Liver (tissue), 8 donors: ENCODE measurements at regions not wholly inside any gene's neighbourhood (a gene's known extent, or its start where the extent isn't known, plus 50 kb on each side); places are given as distances from the start of the nearest gene placed in this dataset.

Experiments used
- DNase-seq: peaks from one replicate; pipeline ENCODE4 v3.0.0-alpha.2; 2017; ENCODE audit warnings: low spot score
- H3K27ac ChIP-seq, 2 donors: one replicate each; pipeline ENCODE4 v1.7.0; 2013; ENCODE audit warnings: inconsistent platforms in 2 of 2, low read length in 2 of 2, control low read depth in 1 of 2, low read depth in 1 of 2, mild to moderate bottlenecking in 1 of 2
- H3K27me3 ChIP-seq, 4 donors: one replicate each; pipeline versions ENCODE4 v1.6.1 to v1.7.0; 2013; ENCODE audit warnings: low read length in 3 of 4, inconsistent platforms in 1 of 4, mild to moderate bottlenecking in 1 of 4, moderate library complexity in 1 of 4; ENCODE audit not compliant: control insufficient read depth in 4 of 4, insufficient read depth in 4 of 4
- H3K36me3 ChIP-seq, 4 donors: one replicate each; pipeline versions ENCODE4 v1.6.1 to v1.7.0; 2013; ENCODE audit warnings: low read length in 3 of 4, mild to moderate bottlenecking in 3 of 4, low read depth in 1 of 4, moderate library complexity in 1 of 4; ENCODE audit not compliant: control insufficient read depth in 4 of 4, insufficient read depth in 3 of 4
- H3K4me1 ChIP-seq, 4 donors: one replicate each; pipeline versions ENCODE4 v1.6.1 to v1.7.0; 2013; ENCODE audit warnings: low read length in 3 of 4, mild to moderate bottlenecking in 3 of 4, moderate library complexity in 1 of 4; ENCODE audit not compliant: control insufficient read depth in 4 of 4, insufficient read depth in 4 of 4
- H3K4me3 ChIP-seq, 3 donors: one replicate each; pipeline versions ENCODE4 v1.6.1 to v1.7.0; 2013; ENCODE audit warnings: low read length in 3 of 3, control low read depth in 1 of 3, low read depth in 1 of 3, mild to moderate bottlenecking in 1 of 3
- H3K9ac ChIP-seq, 2 donors: one replicate each; pipeline ENCODE4 v1.7.0; 2013; ENCODE audit warnings: low read length in 2 of 2, mild to moderate bottlenecking in 2 of 2, moderate library complexity in 2 of 2, control low read depth in 1 of 2, low read depth in 1 of 2
- H3K9me3 ChIP-seq, 4 donors: one replicate each; pipeline versions ENCODE4 v1.6.1 to v1.7.0; 2013; ENCODE audit warnings: low read length in 3 of 4; ENCODE audit not compliant: control insufficient read depth in 4 of 4
- EGR1 ChIP-seq, 2 donors: IDR thresholded peaks; 2 replicates each; pipeline ENCODE4 v1.6.1; 2016 to 2018; ENCODE audit warnings: antibody characterized with exemption in 2 of 2, low read depth in 2 of 2
- FOXA1 ChIP-seq: IDR thresholded peaks from 2 replicates; pipeline ENCODE4 v1.6.1; 2016; ENCODE audit warnings: antibody characterized with exemption
- FOXA2 ChIP-seq: IDR thresholded peaks from 2 replicates; pipeline ENCODE4 v1.6.1; 2016; ENCODE audit warnings: antibody characterized with exemption
- GABPA ChIP-seq, 2 donors: IDR thresholded peaks in 1 of 2; conservative IDR thresholded peaks in 1 of 2; 2 replicates each; pipeline ENCODE4 v1.6.1; 2016; ENCODE audit warnings: antibody characterized with exemption in 2 of 2, mild to moderate bottlenecking in 1 of 2, moderate library complexity in 1 of 2
- HNF4A ChIP-seq, 2 donors: conservative IDR thresholded peaks; 2 replicates each; pipeline ENCODE4 v1.6.1; 2016; ENCODE audit warnings: antibody characterized with exemption in 2 of 2, mild to moderate bottlenecking in 2 of 2
- HNF4G ChIP-seq: IDR thresholded peaks from 2 replicates; pipeline ENCODE4 v1.6.1; 2016; ENCODE audit warnings: antibody characterized with exemption
- JUND ChIP-seq, 2 donors: IDR thresholded peaks; 2 replicates each; pipeline ENCODE4 v1.6.1; 2016; ENCODE audit warnings: antibody characterized with exemption in 2 of 2
- NR2F2 ChIP-seq: IDR thresholded peaks from 2 replicates; pipeline ENCODE4 v1.6.1; 2016; ENCODE audit warnings: antibody characterized with exemption
- RAD21 ChIP-seq, 2 donors: IDR thresholded peaks; 2 replicates each; pipeline ENCODE4 v1.6.1; 2016; ENCODE audit warnings: antibody characterized with exemption in 2 of 2, mild to moderate bottlenecking in 2 of 2
- RXRA ChIP-seq, 2 donors: IDR thresholded peaks; 2 replicates each; pipeline ENCODE4 v1.6.1; 2017 to 2018; ENCODE audit warnings: antibody characterized with exemption in 2 of 2, mild to moderate bottlenecking in 1 of 2
- SP1 ChIP-seq: IDR thresholded peaks from 2 replicates; pipeline ENCODE4 v1.6.1; 2018; ENCODE audit warnings: antibody characterized with exemption, mild to moderate bottlenecking
- TAF1 ChIP-seq: conservative IDR thresholded peaks from 2 replicates; pipeline ENCODE4 v1.6.1; 2016; ENCODE audit warnings: antibody characterized with exemption, mild to moderate bottlenecking
- YY1 ChIP-seq: IDR thresholded peaks from 2 replicates; pipeline ENCODE4 v1.6.1; 2016; ENCODE audit warnings: antibody characterized with exemption, mild to moderate bottlenecking
- whole genome bisulfite sequencing: extraction: QIAGEN DNeasy Blood & Tissue Kit; methylation state at CpG from one replicate; pipeline ENCODE4 v1.1.7; 2013; 5-methylcytosine and 5-hydroxymethylcytosine counted together
- TF ChIP-seq, protein P1 (sequence below): IDR thresholded peaks from 2 replicates; pipeline ENCODE4 v1.6.1; 2016; ENCODE audit warnings: antibody characterized with exemption
- TF ChIP-seq, protein P2 (sequence below): IDR thresholded peaks from 2 replicates; pipeline ENCODE4 v1.6.1; 2016; ENCODE audit warnings: antibody characterized with exemption
- TF ChIP-seq, protein P3 (sequence below): fragments of 150-350 bp; IDR thresholded peaks from 2 replicates; pipeline ENCODE4 v1.5.1; 2017; ENCODE audit warnings: improper control_type of control experiment, low read depth, low read length; ENCODE audit not compliant: missing input control
- TF ChIP-seq, protein P4 (sequence below): IDR thresholded peaks from 2 replicates; pipeline ENCODE4 v1.6.1; 2016; ENCODE audit warnings: antibody characterized with exemption, mild to moderate bottlenecking
- TF ChIP-seq, protein P5 (sequence below): IDR thresholded peaks from 2 replicates; pipeline ENCODE4 v1.6.1; 2016; ENCODE audit warnings: antibody characterized with exemption
- donor health status: healthy.
- donor health status: healthy.
- donor health status: healthy.
- donor health status: healthy.
- donor health status: healthy.

DNA sequence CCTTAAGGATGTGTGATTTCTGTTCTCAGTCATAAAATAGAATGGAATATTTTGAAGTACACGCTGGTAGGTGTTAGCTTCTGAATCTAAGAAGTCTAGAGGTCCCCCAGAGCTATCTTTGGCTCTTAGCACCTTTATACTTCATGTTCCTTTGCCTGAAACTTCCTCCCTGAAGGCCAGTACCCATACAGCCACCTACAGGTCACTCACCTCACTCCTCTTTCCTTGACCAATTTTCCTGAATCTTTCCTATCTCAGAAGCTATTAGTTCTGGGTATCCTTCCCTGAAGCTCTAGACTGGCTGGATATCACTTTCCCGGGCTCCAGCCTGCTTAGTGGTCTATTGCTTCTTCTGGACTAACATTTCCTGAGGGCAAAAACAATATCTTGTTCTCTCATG is 93.4 kb upstream of the EDNRB start:
- Histone ChIP-seq H3K9ac (no peak overlapping the region), H3K27me3 (no peaks in the 10 kb centered on the region), H3K4me1 (no peaks in the 10 kb centered on the region), H3K4me3 (no peak overlapping the region), H3K9me3 (no peaks in the 10 kb centered on the region), H3K36me3 (no peaks in the 10 kb centered on the region), H3K27ac (no peak overlapping the region)
- WGBS, result 58% methylated on average over 2 of the region's 2 CpGs
- TF ChIP-seq NR2F2 (no peak), RXRA (IDR thresholded peaks at IDR 0.05) (no peak), HNF4A (conservative IDR thresholded peaks at IDR 0.05) (no peak), JUND (IDR thresholded peaks at IDR 0.05) (no peak)
- TF ChIP-seq, protein P1, sequence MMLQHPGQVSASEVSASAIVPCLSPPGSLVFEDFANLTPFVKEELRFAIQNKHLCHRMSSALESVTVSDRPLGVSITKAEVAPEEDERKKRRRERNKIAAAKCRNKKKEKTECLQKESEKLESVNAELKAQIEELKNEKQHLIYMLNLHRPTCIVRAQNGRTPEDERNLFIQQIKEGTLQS, result no peak
- DNase-seq, result no peak

DNA sequence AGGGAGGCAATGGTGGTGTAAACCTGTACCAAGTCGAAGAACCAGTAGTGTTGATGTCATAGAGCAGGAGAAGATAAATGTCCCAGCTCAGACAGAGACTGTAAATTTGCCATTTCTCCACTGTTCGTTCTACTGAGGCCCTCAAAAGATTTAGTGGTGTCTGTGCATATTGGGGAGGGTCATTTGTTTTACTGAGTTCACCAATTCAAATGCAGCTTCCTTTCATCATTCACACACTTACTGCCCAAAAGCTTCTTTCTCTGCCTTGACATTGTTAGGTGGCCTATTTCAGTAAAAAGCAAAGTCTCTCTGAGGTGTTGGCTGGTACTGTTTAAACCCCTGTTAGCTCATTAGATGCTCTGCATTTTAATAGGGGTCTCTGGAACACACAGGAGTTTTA is 86.2 kb upstream of the EDNRB start:
- DNase-seq, result no peak
- WGBS, result 73% methylated on average over 2 of the region's 2 CpGs
- Histone ChIP-seq H3K4me3 (no peak overlapping the region), H3K27ac (no peak overlapping the region), H3K9ac (no peak overlapping the region), H3K27me3 (no peaks in the 10 kb centered on the region), H3K4me1 (no peaks in the 10 kb centered on the region), H3K36me3 (no peaks in the 10 kb centered on the region), H3K9me3 (peaks cover 0 to 3% (median 0%) of the 10 kb centered on the region in 4 donors)
- TF ChIP-seq GABPA (IDR thresholded peaks at IDR 0.05 in 1 of 2, conservative IDR thresholded peaks at IDR 0.05 in 1 of 2) (no peak), HNF4G (no peak), EGR1 (IDR thresholded peaks at IDR 0.05; ENCODE audit: low read depth in 2 of 2) (no peak), FOXA2 (no peak), HNF4A (conservative IDR thresholded peaks at IDR 0.05) (no peak), YY1 (no peak), JUND (IDR thresholded peaks at IDR 0.05) (no peak), NR2F2 (no peak), RXRA (IDR thresholded peaks at IDR 0.05) (no peak), FOXA1 (no peak), SP1 (no peak), RAD21 (IDR thresholded peaks at IDR 0.05) (no peak), TAF1 (no peak)
- TF ChIP-seq, protein P2, sequence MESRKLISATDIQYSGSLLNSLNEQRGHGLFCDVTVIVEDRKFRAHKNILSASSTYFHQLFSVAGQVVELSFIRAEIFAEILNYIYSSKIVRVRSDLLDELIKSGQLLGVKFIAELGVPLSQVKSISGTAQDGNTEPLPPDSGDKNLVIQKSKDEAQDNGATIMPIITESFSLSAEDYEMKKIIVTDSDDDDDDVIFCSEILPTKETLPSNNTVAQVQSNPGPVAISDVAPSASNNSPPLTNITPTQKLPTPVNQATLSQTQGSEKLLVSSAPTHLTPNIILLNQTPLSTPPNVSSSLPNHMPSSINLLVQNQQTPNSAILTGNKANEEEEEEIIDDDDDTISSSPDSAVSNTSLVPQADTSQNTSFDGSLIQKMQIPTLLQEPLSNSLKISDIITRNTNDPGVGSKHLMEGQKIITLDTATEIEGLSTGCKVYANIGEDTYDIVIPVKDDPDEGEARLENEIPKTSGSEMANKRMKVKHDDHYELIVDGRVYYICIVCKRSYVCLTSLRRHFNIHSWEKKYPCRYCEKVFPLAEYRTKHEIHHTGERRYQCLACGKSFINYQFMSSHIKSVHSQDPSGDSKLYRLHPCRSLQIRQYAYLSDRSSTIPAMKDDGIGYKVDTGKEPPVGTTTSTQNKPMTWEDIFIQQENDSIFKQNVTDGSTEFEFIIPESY, result no peak
- TF ChIP-seq, protein P3, sequence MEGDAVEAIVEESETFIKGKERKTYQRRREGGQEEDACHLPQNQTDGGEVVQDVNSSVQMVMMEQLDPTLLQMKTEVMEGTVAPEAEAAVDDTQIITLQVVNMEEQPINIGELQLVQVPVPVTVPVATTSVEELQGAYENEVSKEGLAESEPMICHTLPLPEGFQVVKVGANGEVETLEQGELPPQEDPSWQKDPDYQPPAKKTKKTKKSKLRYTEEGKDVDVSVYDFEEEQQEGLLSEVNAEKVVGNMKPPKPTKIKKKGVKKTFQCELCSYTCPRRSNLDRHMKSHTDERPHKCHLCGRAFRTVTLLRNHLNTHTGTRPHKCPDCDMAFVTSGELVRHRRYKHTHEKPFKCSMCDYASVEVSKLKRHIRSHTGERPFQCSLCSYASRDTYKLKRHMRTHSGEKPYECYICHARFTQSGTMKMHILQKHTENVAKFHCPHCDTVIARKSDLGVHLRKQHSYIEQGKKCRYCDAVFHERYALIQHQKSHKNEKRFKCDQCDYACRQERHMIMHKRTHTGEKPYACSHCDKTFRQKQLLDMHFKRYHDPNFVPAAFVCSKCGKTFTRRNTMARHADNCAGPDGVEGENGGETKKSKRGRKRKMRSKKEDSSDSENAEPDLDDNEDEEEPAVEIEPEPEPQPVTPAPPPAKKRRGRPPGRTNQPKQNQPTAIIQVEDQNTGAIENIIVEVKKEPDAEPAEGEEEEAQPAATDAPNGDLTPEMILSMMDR, result no peak
- TF ChIP-seq, protein P1, result no peak
- TF ChIP-seq, protein P4, sequence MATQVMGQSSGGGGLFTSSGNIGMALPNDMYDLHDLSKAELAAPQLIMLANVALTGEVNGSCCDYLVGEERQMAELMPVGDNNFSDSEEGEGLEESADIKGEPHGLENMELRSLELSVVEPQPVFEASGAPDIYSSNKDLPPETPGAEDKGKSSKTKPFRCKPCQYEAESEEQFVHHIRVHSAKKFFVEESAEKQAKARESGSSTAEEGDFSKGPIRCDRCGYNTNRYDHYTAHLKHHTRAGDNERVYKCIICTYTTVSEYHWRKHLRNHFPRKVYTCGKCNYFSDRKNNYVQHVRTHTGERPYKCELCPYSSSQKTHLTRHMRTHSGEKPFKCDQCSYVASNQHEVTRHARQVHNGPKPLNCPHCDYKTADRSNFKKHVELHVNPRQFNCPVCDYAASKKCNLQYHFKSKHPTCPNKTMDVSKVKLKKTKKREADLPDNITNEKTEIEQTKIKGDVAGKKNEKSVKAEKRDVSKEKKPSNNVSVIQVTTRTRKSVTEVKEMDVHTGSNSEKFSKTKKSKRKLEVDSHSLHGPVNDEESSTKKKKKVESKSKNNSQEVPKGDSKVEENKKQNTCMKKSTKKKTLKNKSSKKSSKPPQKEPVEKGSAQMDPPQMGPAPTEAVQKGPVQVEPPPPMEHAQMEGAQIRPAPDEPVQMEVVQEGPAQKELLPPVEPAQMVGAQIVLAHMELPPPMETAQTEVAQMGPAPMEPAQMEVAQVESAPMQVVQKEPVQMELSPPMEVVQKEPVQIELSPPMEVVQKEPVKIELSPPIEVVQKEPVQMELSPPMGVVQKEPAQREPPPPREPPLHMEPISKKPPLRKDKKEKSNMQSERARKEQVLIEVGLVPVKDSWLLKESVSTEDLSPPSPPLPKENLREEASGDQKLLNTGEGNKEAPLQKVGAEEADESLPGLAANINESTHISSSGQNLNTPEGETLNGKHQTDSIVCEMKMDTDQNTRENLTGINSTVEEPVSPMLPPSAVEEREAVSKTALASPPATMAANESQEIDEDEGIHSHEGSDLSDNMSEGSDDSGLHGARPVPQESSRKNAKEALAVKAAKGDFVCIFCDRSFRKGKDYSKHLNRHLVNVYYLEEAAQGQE, result no peak
- TF ChIP-seq, protein P5, sequence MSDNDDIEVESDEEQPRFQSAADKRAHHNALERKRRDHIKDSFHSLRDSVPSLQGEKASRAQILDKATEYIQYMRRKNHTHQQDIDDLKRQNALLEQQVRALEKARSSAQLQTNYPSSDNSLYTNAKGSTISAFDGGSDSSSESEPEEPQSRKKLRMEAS, result no peak
